T-helper 1 cell treated with Interleukin-12 subunit alpha and Interleukin-12 subunit beta and Interleukin-4 antibody, amounts not matched to agents 30 μg/mL and 1 μg/mL, for 36 hours (primary cell): ENCODE measurements at regions not wholly inside any gene's neighbourhood (a gene's known extent, or its start where the extent isn't known, plus 50 kb on each side); places are given as distances from the start of the nearest gene placed in this dataset.
"Not testable (repeated sequence)": the region's sequence is repeated elsewhere in the genome, so short reads cannot be mapped to it uniquely, and the experiment has no call there.

Experiments
- H3K27ac Mint-ChIP-seq: one replicate; pipeline ENCODE4 v1.8.0; 2021; ENCODE audit warnings: mild to moderate bottlenecking, mixed read lengths
- H3K27me3 Mint-ChIP-seq: one replicate; pipeline ENCODE4 v1.8.0; 2021; ENCODE audit warnings: low read depth, mixed read lengths
- H3K36me3 Mint-ChIP-seq: one replicate; pipeline ENCODE4 v1.8.0; 2021; ENCODE audit warnings: low read depth, mixed read lengths
- H3K4me1 Mint-ChIP-seq: one replicate; pipeline ENCODE4 v1.8.0; 2021; ENCODE audit warnings: low read depth, mixed read lengths
- H3K4me3 Mint-ChIP-seq: one replicate; pipeline ENCODE4 v1.8.0; 2021; ENCODE audit warnings: mild to moderate bottlenecking, moderate library complexity, mixed read lengths
- H3K9me3 Mint-ChIP-seq: one replicate; pipeline ENCODE4 v1.8.0; 2021; ENCODE audit warnings: mixed read lengths

- Mint-ChIP-seq H3K27me3 (peaks cover 7% of the 10 kb centered on the region), H3K9me3 (no peaks in the 10 kb centered on the region), H3K4me3 (no peak overlapping the region), H3K36me3 (no peaks in the 10 kb centered on the region), H3K27ac (no peak overlapping the region), H3K4me1 (peaks cover 6% of the 10 kb centered on the region)
Observed at GRCh38 chr6:118736440-118736839, 85.0 kb upstream of the CEP85L start.

DNA sequence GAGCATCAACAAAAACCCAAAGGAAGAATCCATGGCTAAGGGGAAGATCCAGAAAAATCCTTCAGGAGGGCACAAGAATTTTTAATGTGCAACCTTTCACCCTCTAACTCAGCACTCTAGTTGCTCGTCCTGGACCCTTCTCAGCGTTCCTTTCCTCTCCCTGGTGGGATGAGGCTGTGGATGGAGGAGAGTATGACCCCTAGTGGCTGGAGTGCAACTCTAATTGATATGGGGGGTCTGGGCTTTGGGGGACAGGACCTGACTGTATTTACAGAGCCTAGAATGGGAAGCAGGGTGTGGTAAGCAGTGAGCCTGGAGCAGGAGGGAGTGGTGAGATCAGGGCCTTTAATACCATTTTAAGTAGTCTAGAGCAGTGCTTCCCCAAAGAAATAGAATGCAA, 83.9 kb upstream of the CEP85L start:
- no peak overlapping the region for H3K27ac Mint-ChIP-seq
- no peaks in the 10 kb centered on the region for H3K9me3 Mint-ChIP-seq
- H3K27me3 Mint-ChIP-seq = peaks cover 7% of the 10 kb centered on the region
- peaks cover 6% of the 10 kb centered on the region for H3K4me1 Mint-ChIP-seq
- H3K36me3 Mint-ChIP-seq = no peaks in the 10 kb centered on the region
- no peak overlapping the region for H3K4me3 Mint-ChIP-seq

GRCh38 chr6:118725944-118726343, 74.6 kb upstream of the CEP85L start:
- peak overlapping the region; percentile 73 for H3K27ac Mint-ChIP-seq
- H3K9me3 Mint-ChIP-seq = no peaks in the 10 kb centered on the region
- H3K4me1 Mint-ChIP-seq = peaks cover 19% of the 10 kb centered on the region
- H3K27me3 Mint-ChIP-seq = no peaks in the 10 kb centered on the region
- no peaks in the 10 kb centered on the region for H3K36me3 Mint-ChIP-seq
- peak overlapping the region; percentile 29 for H3K4me3 Mint-ChIP-seq

DNA sequence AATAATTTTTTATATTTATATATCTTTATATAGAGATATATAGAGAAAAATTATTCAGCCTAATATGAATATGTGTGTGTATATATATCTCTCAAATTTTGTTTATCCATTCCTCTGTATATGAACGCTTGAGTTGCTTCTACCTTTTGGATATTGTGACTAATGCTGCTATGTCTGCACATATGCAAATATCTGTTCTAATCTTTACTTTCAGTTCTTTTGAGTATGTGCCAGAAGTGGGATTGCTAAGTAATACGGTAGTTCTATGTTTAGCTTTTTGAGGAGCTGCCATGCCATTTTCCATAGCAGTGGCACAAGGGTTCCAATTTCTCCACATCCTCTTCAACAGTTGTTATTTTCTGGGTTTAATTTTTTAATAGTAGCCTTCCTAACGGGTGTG, 72.8 kb upstream of the CEP85L start:
- H3K4me1 Mint-ChIP-seq = peaks cover 31% of the 10 kb centered on the region
- H3K9me3 Mint-ChIP-seq = no peaks in the 10 kb centered on the region
- no peaks in the 10 kb centered on the region for H3K36me3 Mint-ChIP-seq
- peak overlapping the region; percentile 39 for H3K27ac Mint-ChIP-seq
- no peaks in the 10 kb centered on the region for H3K27me3 Mint-ChIP-seq
- peak overlapping the region; percentile 11 for H3K4me3 Mint-ChIP-seq

GRCh38 chr6:118722829-118723813, 71.7 kb upstream of the CEP85L start:
- H3K4me3 Mint-ChIP-seq = no peak overlapping the region
- H3K27ac Mint-ChIP-seq = no peak overlapping the region
- H3K36me3 Mint-ChIP-seq = no peaks in the 10 kb centered on the region
- H3K27me3 Mint-ChIP-seq = no peaks in the 10 kb centered on the region
- H3K4me1 Mint-ChIP-seq = peaks cover 41% of the 10 kb centered on the region
- no peaks in the 10 kb centered on the region for H3K9me3 Mint-ChIP-seq

DNA sequence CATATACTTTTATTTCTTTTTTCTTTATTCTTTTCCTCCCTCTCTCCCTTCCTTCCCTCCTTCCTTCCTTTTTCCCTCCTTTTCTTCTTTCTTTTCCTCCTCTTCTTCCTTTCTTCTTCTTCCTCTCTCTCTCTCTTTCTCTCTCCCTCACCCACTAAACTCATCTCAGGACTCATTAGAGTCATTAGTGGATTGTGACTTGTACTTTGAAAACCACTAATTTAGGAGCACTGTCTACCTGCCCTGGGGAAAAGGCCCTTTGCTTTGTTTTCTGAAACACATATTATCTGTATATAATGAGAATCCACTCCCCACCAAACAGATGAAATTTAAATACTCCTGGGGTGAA, 68.7 kb upstream of the CEP85L start:
- no peaks in the 10 kb centered on the region for H3K36me3 Mint-ChIP-seq
- no peaks in the 10 kb centered on the region for H3K9me3 Mint-ChIP-seq
- no peak overlapping the region for H3K4me3 Mint-ChIP-seq
- peaks cover 35% of the 10 kb centered on the region for H3K4me1 Mint-ChIP-seq
- H3K27me3 Mint-ChIP-seq = no peaks in the 10 kb centered on the region
- peak overlapping the region; percentile 12 for H3K27ac Mint-ChIP-seq

GRCh38 chr6:118719351-118720124, 68.1 kb upstream of the CEP85L start:
- H3K27me3 Mint-ChIP-seq = no peaks in the 10 kb centered on the region
- no peaks in the 10 kb centered on the region for H3K36me3 Mint-ChIP-seq
- H3K27ac Mint-ChIP-seq = peak overlapping the region; percentile 37
- no peaks in the 10 kb centered on the region for H3K9me3 Mint-ChIP-seq
- peaks cover 35% of the 10 kb centered on the region for H3K4me1 Mint-ChIP-seq
- peak overlapping the region; percentile 2 for H3K4me3 Mint-ChIP-seq

DNA sequence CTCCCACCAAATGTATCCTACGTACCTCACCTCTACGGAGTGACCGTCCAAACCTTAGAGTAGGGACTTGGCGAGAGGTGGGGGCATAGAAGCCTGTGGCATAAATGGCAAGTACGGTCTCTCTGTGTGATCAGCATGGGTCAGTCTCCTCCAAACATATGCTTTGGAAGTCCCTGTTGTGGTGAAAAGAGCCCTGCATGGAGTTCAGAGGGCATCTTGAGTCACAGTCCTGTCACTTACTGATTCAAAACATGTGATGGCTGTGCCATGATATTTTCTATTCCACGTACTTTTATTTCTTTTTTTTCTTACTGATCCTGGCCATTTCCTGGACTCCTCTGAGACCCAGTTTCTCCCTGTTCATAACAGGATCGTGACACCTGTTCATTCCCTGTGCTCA, 67.5 kb upstream of the CEP85L start:
- Mint-ChIP-seq H3K27me3 (no peaks in the 10 kb centered on the region), H3K9me3 (no peaks in the 10 kb centered on the region), H3K4me3 (no peak overlapping the region), H3K27ac (no peak overlapping the region), H3K36me3 (no peaks in the 10 kb centered on the region), H3K4me1 (peaks cover 30% of the 10 kb centered on the region)

GRCh38 chr6:118718297-118718696, 66.9 kb upstream of the CEP85L start:
- no peaks in the 10 kb centered on the region for H3K36me3 Mint-ChIP-seq
- peaks cover 29% of the 10 kb centered on the region for H3K4me1 Mint-ChIP-seq
- no peaks in the 10 kb centered on the region for H3K9me3 Mint-ChIP-seq
- H3K27me3 Mint-ChIP-seq = no peaks in the 10 kb centered on the region
- no peak overlapping the region for H3K27ac Mint-ChIP-seq
- H3K4me3 Mint-ChIP-seq = no peak overlapping the region

GRCh38 chr6:118717106-118717505, 65.7 kb upstream of the CEP85L start:
- Mint-ChIP-seq H3K4me1 (peaks cover 34% of the 10 kb centered on the region), H3K36me3 (no peaks in the 10 kb centered on the region), H3K4me3 (no peak overlapping the region), H3K27ac (no peak overlapping the region), H3K9me3 (no peaks in the 10 kb centered on the region), H3K27me3 (no peaks in the 10 kb centered on the region)

DNA sequence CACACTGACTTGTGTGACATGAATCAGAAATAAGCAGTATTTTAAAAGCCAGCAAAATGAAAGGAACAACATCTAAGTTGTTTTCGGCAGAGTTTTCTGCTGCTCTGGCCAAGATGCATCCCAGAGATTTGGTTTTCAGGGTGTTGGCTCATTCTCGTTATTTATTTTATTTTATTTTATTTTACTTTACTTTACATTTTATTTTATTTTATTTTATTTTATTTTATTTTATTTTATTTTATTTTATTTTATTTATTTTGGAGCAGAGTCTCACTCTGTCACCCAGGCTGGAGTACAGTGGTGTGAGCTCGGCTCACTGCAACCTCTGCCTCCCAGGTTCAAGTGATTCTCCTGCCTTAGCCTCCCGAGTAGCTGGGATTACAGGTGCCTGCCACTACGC, 64.5 kb upstream of the CEP85L start:
- not testable (repeated sequence) for H3K27me3 Mint-ChIP-seq, H3K27ac Mint-ChIP-seq, H3K4me3 Mint-ChIP-seq, H3K36me3 Mint-ChIP-seq, H3K9me3 Mint-ChIP-seq
- H3K4me1 Mint-ChIP-seq = peaks cover 38% of the 10 kb centered on the region

- peaks cover 2% of the 10 kb centered on the region for H3K36me3 Mint-ChIP-seq
- no peak overlapping the region for H3K27ac Mint-ChIP-seq
- no peaks in the 10 kb centered on the region for H3K9me3 Mint-ChIP-seq
- H3K27me3 Mint-ChIP-seq = no peaks in the 10 kb centered on the region
- H3K4me3 Mint-ChIP-seq = no peak overlapping the region
- peaks cover 40% of the 10 kb centered on the region for H3K4me1 Mint-ChIP-seq
Observed at GRCh38 chr6:118715376-118715775, 64.0 kb upstream of the CEP85L start.

DNA sequence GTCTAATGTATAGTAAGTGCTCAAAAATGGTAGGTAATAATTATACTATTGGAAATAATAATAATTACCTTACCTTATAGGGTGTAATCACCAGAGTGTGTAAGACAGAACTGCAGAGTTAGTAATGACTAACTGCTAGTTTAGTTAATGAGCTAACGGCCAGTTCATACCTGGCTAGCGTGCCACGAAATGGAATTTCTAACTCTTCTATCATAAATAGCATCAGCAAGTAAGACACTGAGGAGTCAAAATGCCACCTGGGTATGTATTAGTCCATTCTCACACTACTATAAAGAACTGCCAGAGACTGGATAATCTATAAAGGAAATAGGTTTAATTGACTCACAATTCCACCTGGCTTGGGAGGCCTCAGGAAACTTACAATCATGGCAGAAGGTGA, 63.4 kb upstream of the CEP85L start:
- Mint-ChIP-seq H3K4me1 (peaks cover 41% of the 10 kb centered on the region), H3K9me3 (no peaks in the 10 kb centered on the region)

GRCh38 chr6:118712969-118713368, 61.6 kb upstream of the CEP85L start:
- H3K4me3 Mint-ChIP-seq = peak overlapping the region; percentile 3
- no peaks in the 10 kb centered on the region for H3K27me3 Mint-ChIP-seq

More for the DNA sequence above, 63.4 kb upstream of the CEP85L start:
- Mint-ChIP-seq H3K27ac (no peak overlapping the region), H3K4me3 (no peak overlapping the region), H3K27me3 (no peaks in the 10 kb centered on the region), H3K36me3 (peaks cover 2% of the 10 kb centered on the region)

GRCh38 chr6:118710616-118711015, 59.2 kb upstream of the CEP85L start:
- Mint-ChIP-seq H3K4me3 (peak overlapping the region; percentile 97), H3K27me3 (no peaks in the 10 kb centered on the region), H3K9me3 (no peaks in the 10 kb centered on the region), H3K4me1 (peaks cover 50% of the 10 kb centered on the region), H3K36me3 (peaks cover 16% of the 10 kb centered on the region), H3K27ac (peak overlapping the region; percentile 96)

More at GRCh38 chr6:118712969-118713368, 61.6 kb upstream of the CEP85L start:
- H3K27ac Mint-ChIP-seq = peak overlapping the region; percentile 16
- H3K9me3 Mint-ChIP-seq = no peaks in the 10 kb centered on the region
- peaks cover 6% of the 10 kb centered on the region for H3K36me3 Mint-ChIP-seq
- H3K4me1 Mint-ChIP-seq = peaks cover 30% of the 10 kb centered on the region
